ENCODE measurements at regions not wholly inside any gene's neighbourhood (a gene's known extent, or its start where the extent isn't known, plus 50 kb on each side); places are given as distances from the start of the nearest gene placed in this dataset.

DNA sequence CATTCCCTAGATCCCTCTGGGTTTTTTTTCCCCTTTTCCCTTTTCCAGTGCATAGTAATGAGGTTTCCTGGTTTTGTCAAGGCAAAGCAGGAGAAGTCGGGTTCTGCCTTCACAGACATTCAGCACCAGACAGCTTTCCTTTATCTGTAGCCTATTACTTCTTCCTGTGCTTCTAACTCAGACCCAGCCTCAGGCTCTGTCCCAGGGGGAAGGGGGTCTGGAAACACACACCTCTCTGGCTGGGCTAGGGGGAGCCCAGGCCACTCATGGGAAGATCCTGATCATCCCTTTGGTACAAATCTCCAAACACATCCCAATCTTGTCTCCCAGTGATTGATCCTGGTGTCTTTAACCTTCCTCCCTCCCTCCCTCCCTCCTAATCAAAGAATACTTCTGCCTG lies 656.4 kb downstream of the LMO4 start:
- TF ChIP-seq, protein P1, sequence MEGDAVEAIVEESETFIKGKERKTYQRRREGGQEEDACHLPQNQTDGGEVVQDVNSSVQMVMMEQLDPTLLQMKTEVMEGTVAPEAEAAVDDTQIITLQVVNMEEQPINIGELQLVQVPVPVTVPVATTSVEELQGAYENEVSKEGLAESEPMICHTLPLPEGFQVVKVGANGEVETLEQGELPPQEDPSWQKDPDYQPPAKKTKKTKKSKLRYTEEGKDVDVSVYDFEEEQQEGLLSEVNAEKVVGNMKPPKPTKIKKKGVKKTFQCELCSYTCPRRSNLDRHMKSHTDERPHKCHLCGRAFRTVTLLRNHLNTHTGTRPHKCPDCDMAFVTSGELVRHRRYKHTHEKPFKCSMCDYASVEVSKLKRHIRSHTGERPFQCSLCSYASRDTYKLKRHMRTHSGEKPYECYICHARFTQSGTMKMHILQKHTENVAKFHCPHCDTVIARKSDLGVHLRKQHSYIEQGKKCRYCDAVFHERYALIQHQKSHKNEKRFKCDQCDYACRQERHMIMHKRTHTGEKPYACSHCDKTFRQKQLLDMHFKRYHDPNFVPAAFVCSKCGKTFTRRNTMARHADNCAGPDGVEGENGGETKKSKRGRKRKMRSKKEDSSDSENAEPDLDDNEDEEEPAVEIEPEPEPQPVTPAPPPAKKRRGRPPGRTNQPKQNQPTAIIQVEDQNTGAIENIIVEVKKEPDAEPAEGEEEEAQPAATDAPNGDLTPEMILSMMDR (IDR thresholded peaks at IDR 0.05 in 4 of 5, conservative IDR thresholded peaks at IDR 0.05 in 1 of 5): no peak
- TF ChIP-seq POLR2A (IDR thresholded peaks at IDR 0.05): no peak

Measured in gastrocnemius medialis (tissue), 4 donors.